ENCODE measurements at regions not wholly inside any gene's neighbourhood (a gene's known extent, or its start where the extent isn't known, plus 50 kb on each side); places are given as distances from the start of the nearest gene placed in this dataset.
A peak's percentile ranks its signal among the peaks of the same experiment; 100 is the strongest.

DNA sequence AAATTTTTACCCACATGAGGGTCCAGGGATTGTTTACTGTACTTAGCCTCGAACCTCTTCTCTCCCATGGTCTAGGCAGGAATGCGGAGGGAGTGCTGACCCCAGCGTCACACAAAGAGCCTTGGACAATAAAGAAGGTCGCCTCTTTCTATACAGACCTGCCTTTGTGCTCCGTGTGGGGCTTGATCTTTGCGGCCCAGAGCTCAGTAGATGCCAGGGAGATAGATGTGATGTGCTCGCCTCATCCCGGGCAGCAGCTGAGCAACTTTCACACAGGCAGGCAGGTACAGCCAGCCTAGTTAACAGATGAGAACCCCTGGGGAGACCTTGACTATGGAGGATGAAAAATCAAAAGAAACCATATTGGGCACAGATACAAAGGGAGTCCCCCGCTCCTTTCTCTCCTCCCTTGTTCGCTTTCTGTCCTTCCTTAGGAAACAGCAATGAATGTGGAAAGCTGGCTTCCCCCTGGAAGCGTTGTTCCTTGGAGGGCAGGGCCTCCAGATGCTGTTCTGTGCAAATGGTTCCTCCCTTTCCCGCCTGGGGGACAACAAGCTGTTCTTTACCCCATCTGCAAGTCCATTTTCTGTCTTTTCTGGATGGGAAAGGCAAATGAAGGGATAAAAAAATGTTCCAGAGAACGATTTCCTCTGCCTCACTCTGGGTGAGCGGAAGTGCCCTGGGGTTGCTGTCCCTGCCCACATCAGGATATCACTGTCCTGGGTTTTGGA, 128.3 kb downstream of the OLIG3 start:
- Histone ChIP-seq H3K4me2 (ENCODE audit: low read length) (no peak overlapping the region), H3K9ac (ENCODE audit: low read length) (no peak overlapping the region), H3K9me3 (ENCODE audit: insufficient read depth, low read depth, low read length) (no peaks in the 10 kb centered on the region), H3K79me2 (ENCODE audit: insufficient read depth, low read length) (no peaks in the 10 kb centered on the region), H2AFZ (ENCODE audit: low read depth, low read length) (peak overlapping the region; percentile 1), H3K27me3 (ENCODE audit: insufficient read depth, low read length) (no peaks in the 10 kb centered on the region), H3K27ac (ENCODE audit: low read depth, low read length) (no peak overlapping the region), H3K36me3 (ENCODE audit: insufficient read depth, low read length) (no peaks in the 10 kb centered on the region), H4K20me1 (ENCODE audit: insufficient read depth, low read length) (no peaks in the 10 kb centered on the region), H3K4me3 (ENCODE audit: insufficient read depth, low read depth, low read length) (no peak overlapping the region), H3K4me1 (ENCODE audit: insufficient read depth, low read length) (no peaks in the 10 kb centered on the region)
- Mint-ChIP-seq H3K4me3 (ENCODE audit: unreplicated experiment) (no peak overlapping the region), H3K4me1 (ENCODE audit: low read depth, unreplicated experiment) (peaks cover 18% of the 10 kb centered on the region), H3K36me3 (ENCODE audit: low read depth, unreplicated experiment) (no peaks in the 10 kb centered on the region), H3K27ac (ENCODE audit: unreplicated experiment) (no peak overlapping the region), H3K9me3 (ENCODE audit: unreplicated experiment) (no peaks in the 10 kb centered on the region), H3K27me3 (ENCODE audit: low read depth, unreplicated experiment) (peaks cover 8% of the 10 kb centered on the region)
- DNase-seq (ENCODE audit: low read depth) = no peak
- no peak for FAIRE-seq
- no peak for TF ChIP-seq CTCF (IDR thresholded peaks at IDR 0.05; ENCODE audit: insufficient read depth, low read depth, low read length)
- no peak for TF ChIP-seq EZH2 (IDR thresholded peaks at IDR 0.05; ENCODE audit: insufficient read depth, low read length)

GRCh38 chr6:137363805-137364138, 130.4 kb downstream of the OLIG3 start:
- H3K4me1 ChIP-seq (ENCODE audit: insufficient read depth, low read length) = no peaks in the 10 kb centered on the region
- H3K27ac ChIP-seq (ENCODE audit: low read depth, low read length) = no peak overlapping the region
- no peak for FAIRE-seq
- H3K36me3 ChIP-seq (ENCODE audit: insufficient read depth, low read length) = no peaks in the 10 kb centered on the region
- H4K20me1 ChIP-seq (ENCODE audit: insufficient read depth, low read length) = no peaks in the 10 kb centered on the region
- H3K27me3 ChIP-seq (ENCODE audit: insufficient read depth, low read length) = no peaks in the 10 kb centered on the region
- TF ChIP-seq EZH2 (IDR thresholded peaks at IDR 0.05; ENCODE audit: insufficient read depth, low read length) (no peak), CTCF (IDR thresholded peaks at IDR 0.05; ENCODE audit: insufficient read depth, low read depth, low read length) (no peak)
- H3K9ac ChIP-seq (ENCODE audit: low read length) = no peak overlapping the region
- no peak overlapping the region for H3K4me3 ChIP-seq (ENCODE audit: insufficient read depth, low read depth, low read length)
- H3K79me2 ChIP-seq (ENCODE audit: insufficient read depth, low read length) = no peaks in the 10 kb centered on the region
- Mint-ChIP-seq H3K4me1 (ENCODE audit: low read depth, unreplicated experiment) (peaks cover 18% of the 10 kb centered on the region), H3K27me3 (ENCODE audit: low read depth, unreplicated experiment) (no peaks in the 10 kb centered on the region), H3K9me3 (ENCODE audit: unreplicated experiment) (no peaks in the 10 kb centered on the region), H3K27ac (ENCODE audit: unreplicated experiment) (peak overlapping the region; percentile 82), H3K36me3 (ENCODE audit: low read depth, unreplicated experiment) (no peaks in the 10 kb centered on the region), H3K4me3 (ENCODE audit: unreplicated experiment) (no peak overlapping the region)
- no peak overlapping the region for H3K4me2 ChIP-seq (ENCODE audit: low read length)
- no peaks in the 10 kb centered on the region for H3K9me3 ChIP-seq (ENCODE audit: insufficient read depth, low read depth, low read length)
- H2AFZ ChIP-seq (ENCODE audit: low read depth, low read length) = no peak overlapping the region
- DNase-seq (ENCODE audit: low read depth) = peak; percentile 5
